ENCODE measurements at regions not wholly inside any gene's neighbourhood (a gene's known extent, or its start where the extent isn't known, plus 50 kb on each side); places are given as distances from the start of the nearest gene placed in this dataset.

- no peaks in the 10 kb centered on the region for H3K4me1 ChIP-seq
- H3K36me3 ChIP-seq, result no peaks in the 10 kb centered on the region
- H3K27me3 ChIP-seq, result no peaks in the 10 kb centered on the region
- no peak overlapping the region for H3K27ac ChIP-seq
- no peak overlapping the region for H3K4me3 ChIP-seq
- WGBS, 2 donors (ENCODE audit: low coverage in 1 of 2), result 24 to 27% methylated on average over 2 of the region's 2 CpGs
- TF ChIP-seq POLR2A (IDR thresholded peaks at IDR 0.05) (no peak), EP300 (IDR thresholded peaks at IDR 0.05) (no peak), CTCF (IDR thresholded peaks at IDR 0.05) (no peak), POLR2AphosphoS5 (IDR thresholded peaks at IDR 0.05) (no peak)
- ATAC-seq, result no peak
- no peaks in the 10 kb centered on the region for H3K9me3 ChIP-seq
Observed at GRCh38 chr4:117328333-117328732, 243.0 kb upstream of the TRAM1L1 start.

- H3K27ac ChIP-seq, result no peak overlapping the region
- H3K9me3 ChIP-seq, result no peaks in the 10 kb centered on the region
- H3K4me3 ChIP-seq, result no peak overlapping the region
- WGBS, 2 donors (ENCODE audit: low coverage in 1 of 2), result 85 to 93% methylated on average over 3 to 4 of the region's 4 CpGs
- no peak for ATAC-seq
- no peaks in the 10 kb centered on the region for H3K27me3 ChIP-seq
- no peaks in the 10 kb centered on the region for H3K4me1 ChIP-seq
- TF ChIP-seq EP300 (IDR thresholded peaks at IDR 0.05) (no peak), CTCF (IDR thresholded peaks at IDR 0.05) (no peak), POLR2AphosphoS5 (IDR thresholded peaks at IDR 0.05) (no peak), POLR2A (IDR thresholded peaks at IDR 0.05) (no peak)
- H3K36me3 ChIP-seq, result no peaks in the 10 kb centered on the region
Observed at GRCh38 chr4:117331817-117332216, 246.4 kb upstream of the TRAM1L1 start.

- no peaks in the 10 kb centered on the region for H3K36me3 ChIP-seq
- no peaks in the 10 kb centered on the region for H3K4me1 ChIP-seq
- peaks cover 0 to 8% (median 0%) of the 10 kb centered on the region in 3 donors for H3K9me3 ChIP-seq
- H3K27ac ChIP-seq, result no peak overlapping the region
- no peak overlapping the region for H3K4me3 ChIP-seq
- ATAC-seq, result no peak
- H3K27me3 ChIP-seq, result no peaks in the 10 kb centered on the region
- TF ChIP-seq POLR2A (IDR thresholded peaks at IDR 0.05), result no peak
- no peak for TF ChIP-seq CTCF (IDR thresholded peaks at IDR 0.05)
- TF ChIP-seq POLR2AphosphoS5 (IDR thresholded peaks at IDR 0.05), result no peak
- TF ChIP-seq EP300 (IDR thresholded peaks at IDR 0.05), result no peak
- WGBS, 2 donors (ENCODE audit: low coverage in 1 of 2), result 79 to 90% methylated on average over 5 to 7 of the region's 7 CpGs
Observed at GRCh38 chr4:117334451-117335188, 249.2 kb upstream of the TRAM1L1 start.

- no peak for TF ChIP-seq EP300 (IDR thresholded peaks at IDR 0.05)
- Histone ChIP-seq H3K4me1 (no peaks in the 10 kb centered on the region), H3K27me3 (no peaks in the 10 kb centered on the region), H3K9me3 (no peaks in the 10 kb centered on the region), H3K4me3 (no peak overlapping the region), H3K36me3 (no peaks in the 10 kb centered on the region), H3K27ac (no peak overlapping the region)
- ATAC-seq, result no peak
- 57 to 69% methylated on average over 4 to 5 of the region's 5 CpGs for WGBS, 2 donors (ENCODE audit: low coverage in 1 of 2)
Observed at GRCh38 chr4:117357437-117357836, 272.1 kb upstream of the TRAM1L1 start.

GRCh38 chr4:117357866-117358265, 272.5 kb upstream of the TRAM1L1 start:
- H3K4me1 ChIP-seq, result no peaks in the 10 kb centered on the region
- no peak overlapping the region for H3K4me3 ChIP-seq
- no peaks in the 10 kb centered on the region for H3K9me3 ChIP-seq
- H3K36me3 ChIP-seq, result no peaks in the 10 kb centered on the region
- no peak for TF ChIP-seq POLR2A (IDR thresholded peaks at IDR 0.05)
- TF ChIP-seq EP300 (IDR thresholded peaks at IDR 0.05), result no peak
- TF ChIP-seq POLR2AphosphoS5 (IDR thresholded peaks at IDR 0.05), result no peak
- TF ChIP-seq CTCF (IDR thresholded peaks at IDR 0.05), result no peak
- no peak overlapping the region for H3K27ac ChIP-seq
- WGBS, 2 donors (ENCODE audit: low coverage in 1 of 2), result 43 to 47% methylated on average over 4 of the region's 4 CpGs
- H3K27me3 ChIP-seq, result no peaks in the 10 kb centered on the region
- no peak for ATAC-seq

All from gastroesophageal sphincter (tissue), 4 donors.